ENCODE measurements at regions not wholly inside any gene's neighbourhood (a gene's known extent, or its start where the extent isn't known, plus 50 kb on each side); places are given as distances from the start of the nearest gene placed in this dataset.

DNA sequence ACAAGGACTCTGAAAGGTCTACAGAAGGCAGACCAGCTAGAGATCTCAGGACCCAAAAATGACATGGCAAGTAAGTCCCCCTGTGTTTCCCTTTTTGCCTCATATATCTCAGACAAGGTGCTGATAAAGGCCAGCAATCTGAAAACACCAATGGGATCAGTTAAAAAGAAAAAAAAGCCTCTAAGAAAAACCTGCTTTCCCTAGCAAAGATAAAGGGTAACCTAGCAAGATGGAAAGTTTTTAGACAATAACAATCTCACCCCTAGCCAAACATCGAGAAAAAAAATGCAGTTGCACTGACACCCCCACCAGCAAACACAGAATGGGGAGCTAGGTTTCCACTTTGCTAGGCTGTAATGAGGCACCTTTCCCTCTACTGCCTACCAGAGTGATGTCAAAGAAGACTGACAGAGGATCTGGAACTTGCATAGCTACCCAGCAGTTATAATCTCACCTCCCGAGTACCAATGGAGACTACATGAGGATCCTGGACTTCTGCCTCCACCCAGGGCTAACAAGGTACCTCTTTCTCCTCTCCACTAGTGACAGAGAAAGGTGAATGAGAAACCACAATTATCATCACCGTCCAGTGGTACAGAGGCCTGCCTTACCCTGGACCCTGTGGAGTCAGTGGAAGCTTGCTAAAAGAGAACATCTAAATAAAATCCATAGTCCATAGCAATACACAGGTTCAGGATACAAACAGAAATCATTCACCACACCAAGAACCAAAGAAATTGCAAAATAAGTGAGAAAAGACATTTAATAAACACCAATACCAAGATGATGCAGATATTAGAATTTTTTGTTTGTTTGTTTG lies 240.8 kb downstream of the ARHGAP12 start:
- Histone ChIP-seq H3K23ac (ENCODE audit: low read depth, low read length) (no peak overlapping the region), H3K79me1 (ENCODE audit: low read depth in 1 of 2, low read length in 2 of 2) (no peaks in the 10 kb centered on the region), H2BK15ac (ENCODE audit: low read depth, low read length) (no peak overlapping the region), H2BK5ac (ENCODE audit: low read depth, low read length, poor library complexity, severe bottlenecking) (no peak overlapping the region), H3K27ac (ENCODE audit: insufficient read depth, low read length) (no peak overlapping the region), H4K91ac (ENCODE audit: insufficient read depth, low read depth, low read length) (no peak overlapping the region), H3K4me3 (ENCODE audit: insufficient read depth, low read depth, low read length) (no peak overlapping the region), H4K5ac (ENCODE audit: low read depth, low read length) (no peak overlapping the region), H2BK20ac (ENCODE audit: low read depth, low read length) (no peak overlapping the region), H3K56ac (ENCODE audit: extremely low read depth, insufficient read depth, low read length) (no peak overlapping the region), H4K20me1 (ENCODE audit: insufficient read depth, low read length) (no peaks in the 10 kb centered on the region), H2AK5ac (ENCODE audit: low read depth, low read length) (no peak overlapping the region), H3K4ac (ENCODE audit: low read depth, low read length) (no peak overlapping the region), H3K4me1 (ENCODE audit: control insufficient read depth, insufficient read depth, low read length) (no peaks in the 10 kb centered on the region), H2AK9ac (replicated peaks; ENCODE audit: low read depth, low read length, poor library complexity) (no peak overlapping the region), H3K9ac (ENCODE audit: low read depth, low read length) (no peak overlapping the region), H4K8ac (ENCODE audit: low read depth in 2 of 2, low read length in 2 of 2) (no peak overlapping the region), H3K36me3 (ENCODE audit: control insufficient read depth, insufficient read depth, low read length) (no peaks in the 10 kb centered on the region), H3K14ac (replicated peaks; ENCODE audit: low read depth, low read length) (no peak overlapping the region), H3K4me2 (ENCODE audit: low read depth, low read length) (no peak overlapping the region), H2BK120ac (ENCODE audit: low read depth, low read length) (no peak overlapping the region), H3K18ac (ENCODE audit: low read depth, low read length) (no peak overlapping the region), H3K27me3 (ENCODE audit: control insufficient read depth, insufficient read depth, low read length) (no peaks in the 10 kb centered on the region), H3K9me3 (ENCODE audit: control insufficient read depth, insufficient read depth, low read length) (peaks cover 18% of the 10 kb centered on the region), H2AFZ (replicated peaks; ENCODE audit: low read length, poor library complexity) (no peak overlapping the region), H3K9me1 (ENCODE audit: insufficient read depth, low read length) (no peaks in the 10 kb centered on the region)
- in situ Hi-C loops (cut with MboI; ENCODE audit: low sequenced_read_pairs) (no loop called here), intact Hi-C loops (cut with micrococcal nuclease) (no loop called here), dilution Hi-C loops (cut with HindIII; ENCODE audit: low sequenced_read_pairs, unreplicated experiment) (no loop called here)
- ChIA-PET POLR2A (ENCODE audit: unreplicated experiment) (no interaction called here), CTCF (no interaction called here)
- DNase-seq (no peak), ATAC-seq (ENCODE audit: low read depth) (no peak)
- BruUV-seq (replicated peaks), result no TSS peak
- WGBS, 2 experiments (ENCODE audit: extremely low coverage in 2 of 2, insufficient read length in 1 of 2), result 60% methylated on average over 1 of the region's 3 CpGs; no CpG with 5 or more reads in 1 of the 2 experiments
- TF ChIP-seq MXI1 (IDR thresholded peaks at IDR 0.05; ENCODE audit: borderline replicate concordance, low read depth, low read length) (no peak), FOS (IDR thresholded peaks at IDR 0.05; ENCODE audit: low read depth, low read length) (no peak), RAD21 (IDR thresholded peaks at IDR 0.05; ENCODE audit: low read length) (no peak), CEBPB (IDR thresholded peaks at IDR 0.05; ENCODE audit: low read depth, low read length) (no peak), USF2 (IDR thresholded peaks at IDR 0.05; ENCODE audit: low read depth, low read length) (no peak), RFX5 (IDR thresholded peaks at IDR 0.05; ENCODE audit: low read depth, low read length) (no peak), NFE2L2 (IDR thresholded peaks at IDR 0.05; ENCODE audit: low read depth, low read length) (no peak), RCOR1 (IDR thresholded peaks at IDR 0.05; ENCODE audit: insufficient replicate concordance, low read length) (no peak), CHD1 (IDR thresholded peaks at IDR 0.05; ENCODE audit: low read depth, low read length) (no peak), BHLHE40 (IDR thresholded peaks at IDR 0.05; ENCODE audit: low read depth, low read length) (no peak), SMC3 (IDR thresholded peaks at IDR 0.05; ENCODE audit: low read depth, low read length) (no peak), MAZ (IDR thresholded peaks at IDR 0.05; ENCODE audit: borderline replicate concordance, low read depth, low read length) (no peak), POLR2A (IDR thresholded peaks at IDR 0.05; ENCODE audit: low read depth, low read length) (no peak), ELK1 (IDR thresholded peaks at IDR 0.05; ENCODE audit: borderline replicate concordance, low read depth, low read length) (no peak), MAFK (IDR thresholded peaks at IDR 0.05; ENCODE audit: low read depth, low read length) (no peak)
- TF ChIP-seq, protein P1, sequence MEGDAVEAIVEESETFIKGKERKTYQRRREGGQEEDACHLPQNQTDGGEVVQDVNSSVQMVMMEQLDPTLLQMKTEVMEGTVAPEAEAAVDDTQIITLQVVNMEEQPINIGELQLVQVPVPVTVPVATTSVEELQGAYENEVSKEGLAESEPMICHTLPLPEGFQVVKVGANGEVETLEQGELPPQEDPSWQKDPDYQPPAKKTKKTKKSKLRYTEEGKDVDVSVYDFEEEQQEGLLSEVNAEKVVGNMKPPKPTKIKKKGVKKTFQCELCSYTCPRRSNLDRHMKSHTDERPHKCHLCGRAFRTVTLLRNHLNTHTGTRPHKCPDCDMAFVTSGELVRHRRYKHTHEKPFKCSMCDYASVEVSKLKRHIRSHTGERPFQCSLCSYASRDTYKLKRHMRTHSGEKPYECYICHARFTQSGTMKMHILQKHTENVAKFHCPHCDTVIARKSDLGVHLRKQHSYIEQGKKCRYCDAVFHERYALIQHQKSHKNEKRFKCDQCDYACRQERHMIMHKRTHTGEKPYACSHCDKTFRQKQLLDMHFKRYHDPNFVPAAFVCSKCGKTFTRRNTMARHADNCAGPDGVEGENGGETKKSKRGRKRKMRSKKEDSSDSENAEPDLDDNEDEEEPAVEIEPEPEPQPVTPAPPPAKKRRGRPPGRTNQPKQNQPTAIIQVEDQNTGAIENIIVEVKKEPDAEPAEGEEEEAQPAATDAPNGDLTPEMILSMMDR (conservative IDR thresholded peaks at IDR 0.05; ENCODE audit: low read depth, low read length), result no peak
